CD14-positive monocyte (primary cell): ENCODE measurements at regions not wholly inside any gene's neighbourhood (a gene's known extent, or its start where the extent isn't known, plus 50 kb on each side); places are given as distances from the start of the nearest gene placed in this dataset.

Experiments
- DNase-seq, 3 donors: peaks; one replicate each; pipeline ENCODE4 v3.0.0-alpha.2; 2011 to 2022
- H2AFZ ChIP-seq: 2 replicates; pipeline ENCODE4 v1.6.0; 2012; ENCODE audit warnings: mild to moderate bottlenecking, low read depth, low read length, inconsistent platforms; ENCODE audit not compliant: insufficient read depth, poor library complexity, severe bottlenecking
- H3K27ac ChIP-seq, 2 donors: 1 replicate in 1 of 2; 2 replicates in 1 of 2; pipeline ENCODE4 v1.5.1; 2012 to 2013; ENCODE audit warnings: low read length in 2 of 2, control low read depth in 1 of 2, inconsistent platforms in 1 of 2, low read depth in 1 of 2, mild to moderate bottlenecking in 1 of 2
- H3K27me3 ChIP-seq, 2 donors: one replicate each; pipeline versions ENCODE4 v1.6.0 to v1.6.1; 2011 to 2013; ENCODE audit warnings: low read length in 2 of 2; ENCODE audit not compliant: control insufficient read depth in 2 of 2, insufficient read depth in 2 of 2
- H3K36me3 ChIP-seq, 2 donors: replicated peaks in 1 of 2; 1 replicate in 1 of 2; 2 replicates in 1 of 2; pipeline versions ENCODE4 v1.5.1 to v1.6.1; 2012 to 2013; ENCODE audit warnings: low read length in 2 of 2, control low read depth in 1 of 2, inconsistent platforms in 1 of 2, mild to moderate bottlenecking in 1 of 2; ENCODE audit not compliant: insufficient read depth in 2 of 2, control insufficient read depth in 1 of 2
- H3K4me1 ChIP-seq, 2 donors: 1 replicate in 1 of 2; 2 replicates in 1 of 2; pipeline versions ENCODE4 v1.5.1 to v1.6.1; 2012 to 2013; ENCODE audit warnings: low read length in 2 of 2, control low read depth in 1 of 2, inconsistent platforms in 1 of 2, mild to moderate bottlenecking in 1 of 2, moderate library complexity in 1 of 2; ENCODE audit not compliant: insufficient read depth in 2 of 2, control insufficient read depth in 1 of 2
- H3K4me2 ChIP-seq: replicated peaks from 2 replicates; pipeline ENCODE3; 2012; ENCODE audit warnings: low read length, moderate library complexity, mild to moderate bottlenecking; ENCODE audit not compliant: poor library complexity, severe bottlenecking; ENCODE audit errors: extremely low read depth
- H3K4me3 ChIP-seq, 3 experiments: fragments of 200-600 bp in 1 of 3; sonication (generic) in 1 of 3; replicated peaks in 1 of 3; 1 replicate in 2 of 3; 2 replicates in 1 of 3; pipeline ENCODE4 v1.5.1; 2011 to 2013; ENCODE audit warnings: low read length in 3 of 3, mild to moderate bottlenecking in 3 of 3, control low read depth in 2 of 3, low read depth in 2 of 3, inconsistent platforms in 1 of 3, moderate library complexity in 1 of 3
- H3K79me2 ChIP-seq: 2 replicates; pipeline ENCODE4 v1.6.0; 2012; ENCODE audit warnings: mild to moderate bottlenecking, control low read depth, inconsistent platforms, low read length, moderate library complexity; ENCODE audit not compliant: insufficient read depth
- H3K9ac ChIP-seq: 2 replicates; pipeline ENCODE4 v1.6.0; 2017; ENCODE audit warnings: low read length, mild to moderate bottlenecking; ENCODE audit not compliant: insufficient read depth, poor library complexity, severe bottlenecking
- H3K9me3 ChIP-seq, 2 donors: replicated peaks in 1 of 2; 1 replicate in 1 of 2; 2 replicates in 1 of 2; pipeline versions ENCODE4 v1.5.1 to v1.6.1; 2012 to 2013; ENCODE audit warnings: low read length in 2 of 2, control low read depth in 1 of 2; ENCODE audit not compliant: control insufficient read depth in 1 of 2, insufficient read depth in 1 of 2
- H4K20me1 ChIP-seq: 2 replicates; pipeline ENCODE4 v1.6.0; 2012; ENCODE audit warnings: mild to moderate bottlenecking, low read length, control low read depth, moderate library complexity; ENCODE audit not compliant: insufficient read depth
- H3K27ac Mint-ChIP-seq, 7 donors: one replicate each; pipeline ENCODE4 v1.8.0; 2020; ENCODE audit warnings: mild to moderate bottlenecking in 7 of 7, mixed read lengths in 7 of 7, moderate library complexity in 6 of 7, inconsistent platforms in 2 of 7
- H3K27me3 Mint-ChIP-seq, 3 donors: one replicate each; pipeline ENCODE4 v1.8.0; 2021 to 2022; ENCODE audit warnings: low read depth in 3 of 3, mild to moderate bottlenecking in 3 of 3, mixed read lengths in 3 of 3, moderate library complexity in 3 of 3, inconsistent platforms in 1 of 3
- H3K36me3 Mint-ChIP-seq, 2 donors: one replicate each; pipeline ENCODE4 v1.8.0; 2020; ENCODE audit warnings: mixed read lengths in 2 of 2, inconsistent platforms in 1 of 2, mild to moderate bottlenecking in 1 of 2
- H3K4me1 Mint-ChIP-seq: one replicate; pipeline ENCODE4 v1.8.0; 2020; ENCODE audit warnings: mild to moderate bottlenecking, mixed read lengths
- H3K4me3 Mint-ChIP-seq, 2 donors: one replicate each; pipeline ENCODE4 v1.8.0; 2020; ENCODE audit warnings: mild to moderate bottlenecking in 2 of 2, mixed read lengths in 2 of 2, moderate library complexity in 1 of 2
- H3K9me3 Mint-ChIP-seq, 7 donors: one replicate each; pipeline ENCODE4 v1.8.0; 2020 to 2022; ENCODE audit warnings: mixed read lengths in 7 of 7, mild to moderate bottlenecking in 6 of 7, moderate library complexity in 6 of 7, inconsistent platforms in 2 of 7
- WGBS: methylation state at CpG from one replicate; pipeline ENCODE4 v1.1.5; 2013; ENCODE audit warnings: missing lambda C conversion rate; ENCODE audit not compliant: insufficient coverage; 5-methylcytosine and 5-hydroxymethylcytosine counted together
- intact Hi-C, 2 donors: fragments of 100-400 bp; cut with micrococcal nuclease; formaldehyde crosslinking; loops; one replicate each; pipeline versions ENCODE4 v1.15.0 to v1.15.1; 2023
- TF ChIP-seq, protein P1 (sequence below): fragments of 200-600 bp; IDR thresholded peaks from one replicate; pipeline ENCODE4 v1.8.0; 2022; ENCODE audit warnings: antibody characterized with exemption, mild to moderate bottlenecking

DNA sequence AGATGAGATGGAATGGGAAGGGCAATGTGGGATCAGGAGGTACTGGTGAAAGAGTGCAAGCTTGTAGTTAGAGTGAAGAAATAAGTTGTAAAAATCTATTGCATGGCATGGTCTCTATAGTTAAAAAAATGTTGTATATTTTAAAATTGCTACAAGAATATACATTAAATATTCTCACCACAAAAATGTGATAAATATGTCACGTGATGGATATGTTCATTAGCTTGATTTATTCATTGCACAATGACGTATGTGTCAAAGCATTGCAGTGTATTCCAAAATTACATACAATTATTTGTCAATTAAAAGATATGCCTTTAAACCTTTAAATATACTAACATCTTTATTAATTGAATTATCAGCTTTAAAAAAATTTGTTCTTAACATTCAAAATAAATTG lies 1607.1 kb downstream of the REEP3 start:
- H3K27me3 Mint-ChIP-seq = no peaks in the 10 kb centered on the region
- DNase-seq = no peak
- H3K4me1 Mint-ChIP-seq = no peaks in the 10 kb centered on the region

DNA sequence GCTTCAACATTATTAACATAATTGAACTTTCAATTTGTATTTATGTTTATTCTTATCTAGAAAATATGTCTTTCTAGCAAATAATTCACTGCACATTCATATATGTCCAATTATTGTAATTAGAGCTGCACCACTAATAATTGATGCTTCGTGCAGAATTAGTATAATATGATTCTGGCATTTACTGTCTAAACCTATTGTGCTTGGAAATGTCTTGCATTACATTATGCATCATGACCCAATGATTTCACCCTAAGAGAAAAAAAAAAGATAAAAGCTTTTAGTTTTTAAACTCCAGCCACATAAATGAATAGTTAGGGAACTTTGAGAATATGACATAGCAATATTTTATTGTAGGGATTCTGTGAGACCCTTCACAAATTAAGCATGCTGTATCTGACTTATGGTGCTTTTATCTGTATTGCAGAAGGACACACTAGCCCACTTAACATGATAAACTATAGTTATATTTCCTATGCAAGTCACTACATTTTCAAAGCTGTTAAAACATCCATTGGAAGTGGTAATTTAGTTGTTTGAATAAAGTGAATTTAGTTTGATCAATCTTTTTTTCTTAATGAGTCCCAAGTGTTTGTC lies 1609.1 kb downstream of the REEP3 start:
- no peaks in the 10 kb centered on the region for H3K36me3 ChIP-seq
- H3K9ac ChIP-seq = no peak overlapping the region
- no peak overlapping the region for H3K4me3 Mint-ChIP-seq
- no peaks in the 10 kb centered on the region for H3K4me1 ChIP-seq
- H3K4me1 Mint-ChIP-seq = no peaks in the 10 kb centered on the region
- no peak overlapping the region for H2AFZ ChIP-seq
- H3K4me3 ChIP-seq = no peak overlapping the region
- no peak for DNase-seq
- WGBS = no CpG with 5 or more reads among the region's 1 CpG
- no peaks in the 10 kb centered on the region for H3K36me3 Mint-ChIP-seq
- no peak overlapping the region for H3K4me2 ChIP-seq
- peaks cover 0 to 6% (median 0%) of the 10 kb centered on the region in 7 donors for H3K9me3 Mint-ChIP-seq
- no peaks in the 10 kb centered on the region for H3K27me3 Mint-ChIP-seq
- intact Hi-C loops = no loop called here
- no peaks in the 10 kb centered on the region for H3K9me3 ChIP-seq
- no peaks in the 10 kb centered on the region for H3K79me2 ChIP-seq
- H3K27ac ChIP-seq = no peak overlapping the region
- TF ChIP-seq, protein P1, sequence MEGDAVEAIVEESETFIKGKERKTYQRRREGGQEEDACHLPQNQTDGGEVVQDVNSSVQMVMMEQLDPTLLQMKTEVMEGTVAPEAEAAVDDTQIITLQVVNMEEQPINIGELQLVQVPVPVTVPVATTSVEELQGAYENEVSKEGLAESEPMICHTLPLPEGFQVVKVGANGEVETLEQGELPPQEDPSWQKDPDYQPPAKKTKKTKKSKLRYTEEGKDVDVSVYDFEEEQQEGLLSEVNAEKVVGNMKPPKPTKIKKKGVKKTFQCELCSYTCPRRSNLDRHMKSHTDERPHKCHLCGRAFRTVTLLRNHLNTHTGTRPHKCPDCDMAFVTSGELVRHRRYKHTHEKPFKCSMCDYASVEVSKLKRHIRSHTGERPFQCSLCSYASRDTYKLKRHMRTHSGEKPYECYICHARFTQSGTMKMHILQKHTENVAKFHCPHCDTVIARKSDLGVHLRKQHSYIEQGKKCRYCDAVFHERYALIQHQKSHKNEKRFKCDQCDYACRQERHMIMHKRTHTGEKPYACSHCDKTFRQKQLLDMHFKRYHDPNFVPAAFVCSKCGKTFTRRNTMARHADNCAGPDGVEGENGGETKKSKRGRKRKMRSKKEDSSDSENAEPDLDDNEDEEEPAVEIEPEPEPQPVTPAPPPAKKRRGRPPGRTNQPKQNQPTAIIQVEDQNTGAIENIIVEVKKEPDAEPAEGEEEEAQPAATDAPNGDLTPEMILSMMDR = no peak
- H4K20me1 ChIP-seq = no peaks in the 10 kb centered on the region
- no peak overlapping the region for H3K27ac Mint-ChIP-seq
- H3K27me3 ChIP-seq = no peaks in the 10 kb centered on the region

More for the DNA sequence above, 1607.1 kb downstream of the REEP3 start:
- Histone ChIP-seq H4K20me1 (no peaks in the 10 kb centered on the region), H3K9me3 (no peaks in the 10 kb centered on the region), H3K4me3 (no peak overlapping the region), H3K27ac (no peak overlapping the region), H3K4me2 (no peak overlapping the region), H3K36me3 (no peaks in the 10 kb centered on the region), H3K9ac (no peak overlapping the region), H3K4me1 (no peaks in the 10 kb centered on the region), H3K27me3 (no peaks in the 10 kb centered on the region), H2AFZ (no peak overlapping the region), H3K79me2 (no peaks in the 10 kb centered on the region)
- H3K4me3 Mint-ChIP-seq = no peak overlapping the region
- H3K9me3 Mint-ChIP-seq = peaks cover 0 to 3% (median 0%) of the 10 kb centered on the region in 7 donors
- no peak overlapping the region for H3K27ac Mint-ChIP-seq
- intact Hi-C loops = no loop called here
- no CpG with 5 or more reads among the region's 2 CpGs for WGBS
- TF ChIP-seq, protein P1 = no peak
- no peaks in the 10 kb centered on the region for H3K36me3 Mint-ChIP-seq
